Left lung (tissue), 4 donors: ENCODE measurements at regions not wholly inside any gene's neighbourhood (a gene's known extent, or its start where the extent isn't known, plus 50 kb on each side); places are given as distances from the start of the nearest gene placed in this dataset.

Source experiments
- ATAC-seq: fragments of 200-7000 bp; cut with Tn5 transposase; one replicate; pipeline ENCODE4 v1.9.1; 2020; ENCODE audit warnings: moderate library complexity
- DNase-seq, 4 donors: peaks; one replicate each; pipeline ENCODE4 v3.0.0-alpha.2; 2013 to 2020
- H3K27ac ChIP-seq, 2 donors: fragments of 200-600 bp; sonication (generic) in 1 of 2; one replicate each; pipeline versions ENCODE4 v1.5.0 to v1.8.0; 2020 to 2021
- H3K27me3 ChIP-seq, 2 donors: fragments of 200-600 bp; sonication (generic) in 1 of 2; one replicate each; pipeline versions ENCODE4 v1.5.0 to v1.8.0; 2020 to 2021
- H3K36me3 ChIP-seq, 2 donors: fragments of 200-600 bp; sonication (generic) in 1 of 2; one replicate each; pipeline versions ENCODE4 v1.5.0 to v1.8.0; 2020 to 2021
- H3K4me1 ChIP-seq, 2 donors: fragments of 200-600 bp; one replicate each; pipeline ENCODE4 v1.8.0; 2021
- H3K4me3 ChIP-seq, 2 donors: fragments of 200-600 bp; sonication (generic) in 1 of 2; one replicate each; pipeline versions ENCODE4 v1.5.0 to v1.8.0; 2020 to 2021; ENCODE audit warnings: mild to moderate bottlenecking in 1 of 2
- H3K9me3 ChIP-seq, 2 donors: fragments of 200-600 bp; sonication (generic) in 1 of 2; one replicate each; pipeline versions ENCODE4 v1.5.0 to v1.8.0; 2020 to 2021
- CTCF ChIP-seq, 2 donors: fragments of 200-600 bp; sonication (generic) in 1 of 2; IDR thresholded peaks; one replicate each; pipeline versions ENCODE4 v1.5.0 to v1.8.0; 2021; ENCODE audit warnings: antibody characterized with exemption in 2 of 2
- intact Hi-C, 2 donors: fragments of 100-400 bp; cut with DNase I; formaldehyde crosslinking; loops; one replicate each; pipeline versions ENCODE4 v1.11.2 to v1.14.2; 2022
- donor health status: DM: no; HTN: yes; CAD: no.
- donor health status: DM: no; HTN: no; CAD: no.

GRCh38 chr13:65882810-65883209, 1347.3 kb downstream of the PCDH9 start:
- Histone ChIP-seq H3K4me1 (no peaks in the 10 kb centered on the region), H3K27me3 (no peaks in the 10 kb centered on the region), H3K36me3 (no peaks in the 10 kb centered on the region), H3K9me3 (peaks cover 0 to 18% of the 10 kb centered on the region in 2 donors), H3K4me3 (no peak overlapping the region), H3K27ac (no peak overlapping the region)
- DNase-seq (no peak), ATAC-seq (no peak)
- intact Hi-C loops, result no loop called here
- no peak for TF ChIP-seq CTCF (IDR thresholded peaks at IDR 0.05)

GRCh38 chr13:65881561-65882155, 1348.5 kb downstream of the PCDH9 start:
- intact Hi-C loops, result no loop called here
- Histone ChIP-seq H3K4me1 (no peaks in the 10 kb centered on the region), H3K4me3 (no peak overlapping the region), H3K27ac (no peak overlapping the region), H3K9me3 (peaks cover 0 to 18% of the 10 kb centered on the region in 2 donors), H3K36me3 (no peaks in the 10 kb centered on the region), H3K27me3 (no peaks in the 10 kb centered on the region)
- TF ChIP-seq CTCF (IDR thresholded peaks at IDR 0.05), result no peak
- DNase-seq (no peak), ATAC-seq (no peak)

GRCh38 chr13:65875031-65875430, 1355.1 kb downstream of the PCDH9 start:
- ATAC-seq, result no peak
- no peak overlapping the region for H3K4me3 ChIP-seq
- intact Hi-C loops, result no loop called here

GRCh38 chr13:65872448-65872847, 1357.7 kb downstream of the PCDH9 start:
- intact Hi-C loops, result no loop called here
- Histone ChIP-seq H3K4me3 (no peak overlapping the region), H3K9me3 (no peaks in the 10 kb centered on the region), H3K36me3 (no peaks in the 10 kb centered on the region), H3K27ac (no peak overlapping the region), H3K27me3 (no peaks in the 10 kb centered on the region), H3K4me1 (no peaks in the 10 kb centered on the region)
- DNase-seq, result no peak
- TF ChIP-seq CTCF (IDR thresholded peaks at IDR 0.05), result no peak
- no peak for ATAC-seq

More at GRCh38 chr13:65875031-65875430, 1355.1 kb downstream of the PCDH9 start:
- TF ChIP-seq CTCF (IDR thresholded peaks at IDR 0.05), result no peak
- Histone ChIP-seq H3K36me3 (no peaks in the 10 kb centered on the region), H3K27ac (no peak overlapping the region), H3K9me3 (peaks cover 0 to 8% of the 10 kb centered on the region in 2 donors), H3K4me1 (no peaks in the 10 kb centered on the region), H3K27me3 (no peaks in the 10 kb centered on the region)
- DNase-seq, result no peak

- Histone ChIP-seq H3K36me3 (no peaks in the 10 kb centered on the region), H3K27ac (no peak overlapping the region), H3K4me1 (no peaks in the 10 kb centered on the region), H3K4me3 (no peak overlapping the region), H3K9me3 (no peaks in the 10 kb centered on the region), H3K27me3 (no peaks in the 10 kb centered on the region)
- intact Hi-C loops, result no loop called here
- no peak for DNase-seq
- TF ChIP-seq CTCF (IDR thresholded peaks at IDR 0.05), result no peak
- no peak for ATAC-seq
Measured at GRCh38 chr13:65868884-65869283, 1361.3 kb downstream of the PCDH9 start.
